H1 (cell line): ENCODE measurements at regions not wholly inside any gene's neighbourhood (a gene's known extent, or its start where the extent isn't known, plus 50 kb on each side); places are given as distances from the start of the nearest gene placed in this dataset.

ENCODE experiments used
- BRCA1 ChIP-seq: IDR thresholded peaks from 2 replicates; pipeline ENCODE4 v1.6.1; 2012; ENCODE audit warnings: low read depth, low read length, improper control_type of control experiment
- CHD2 ChIP-seq: IDR thresholded peaks from 2 replicates; pipeline ENCODE4 v1.6.1; 2012; ENCODE audit warnings: low read length, improper control_type of control experiment
- CREB1 ChIP-seq: IDR thresholded peaks from 2 replicates; pipeline ENCODE4 v1.6.1; 2012; ENCODE audit warnings: inconsistent platforms
- CTCF ChIP-seq, 3 experiments: IDR thresholded peaks; 1 replicate in 2 of 3; 2 replicates in 1 of 3; pipeline versions ENCODE4 v1.5.1 to v1.6.1; 2011; ENCODE audit warnings: low read length in 3 of 3, mild to moderate bottlenecking in 3 of 3, inconsistent platforms in 2 of 3, low read depth in 1 of 3, moderate library complexity in 1 of 3; ENCODE audit not compliant: insufficient read depth in 1 of 3; ENCODE audit errors: control extremely low read depth in 1 of 3
- E2F6 ChIP-seq: IDR thresholded peaks from 2 replicates; pipeline ENCODE4 v1.6.1; 2012; ENCODE audit warnings: inconsistent platforms
- MAX ChIP-seq: IDR thresholded peaks from 2 replicates; pipeline ENCODE4 v1.6.1; 2012; ENCODE audit warnings: inconsistent platforms
- PHF8 ChIP-seq: fragments of 200-600 bp; sonication (generic); conservative IDR thresholded peaks from 2 replicates; pipeline ENCODE4 v1.7.1; 2012; ENCODE audit warnings: low read depth, mild to moderate bottlenecking, inconsistent platforms, low read length, moderate library complexity
- POLR2A ChIP-seq, 2 experiments: IDR thresholded peaks; 1 replicate in 1 of 2; 2 replicates in 1 of 2; pipeline ENCODE4 v1.6.1; 2011; ENCODE audit warnings: low read depth in 2 of 2, low read length in 2 of 2, mild to moderate bottlenecking in 2 of 2; ENCODE audit errors: control extremely low read depth in 1 of 2
- POLR2AphosphoS5 ChIP-seq: IDR thresholded peaks from 2 replicates; pipeline ENCODE4 v1.6.1; 2011; ENCODE audit warnings: low read depth, low read length
- SP4 ChIP-seq: IDR thresholded peaks from 2 replicates; pipeline ENCODE4 v1.6.1; 2012; ENCODE audit warnings: low read length, inconsistent platforms
- YY1 ChIP-seq: IDR thresholded peaks from 2 replicates; pipeline ENCODE4 v1.6.1; 2011; ENCODE audit warnings: low read depth, mild to moderate bottlenecking, low read length

GRCh38 chr19:27891411-27891810, 1321.5 kb downstream of the UQCRFS1 start:
- TF ChIP-seq POLR2A (IDR thresholded peaks at IDR 0.05; ENCODE audit: control extremely low read depth in 1 of 2, low read depth in 2 of 2, low read length in 2 of 2) (no peak), BRCA1 (no peak), POLR2AphosphoS5 (no peak), MAX (no peak), SP4 (no peak), CREB1 (no peak), CTCF (IDR thresholded peaks at IDR 0.05; ENCODE audit: control extremely low read depth in 1 of 3, insufficient read depth in 1 of 3, low read depth in 1 of 3, low read length in 3 of 3) (no peak), PHF8 (no peak), YY1 (no peak), CHD2 (no peak), E2F6 (no peak)
